HG03025 (cell line): ENCODE measurements at regions not wholly inside any gene's neighbourhood (a gene's known extent, or its start where the extent isn't known, plus 50 kb on each side); places are given as distances from the start of the nearest gene placed in this dataset.

ENCODE experiments used
- ATAC-seq: cut with Tn5 transposase; IDR thresholded peaks from one replicate; pipeline ENCODE4 v1.9.1; 2021; ENCODE audit warnings: mild to moderate bottlenecking, moderate library complexity; ENCODE audit not compliant: unreplicated experiment, low FRiP score

- ATAC-seq, result no peak
These were observed 1322.5 kb downstream of the PCDH7 start for GRCh38 chr4:32042486-32043247.

- no peak for ATAC-seq
These were observed 1323.1 kb downstream of the PCDH7 start for GRCh38 chr4:32043248-32043633.

- ATAC-seq, result no peak
These were observed 1341.7 kb downstream of the PCDH7 start for GRCh38 chr4:32061916-32062315.

GRCh38 chr4:32073542-32073941, 1353.4 kb downstream of the PCDH7 start:
- ATAC-seq, result no peak

- ATAC-seq, result no peak
These were observed 1367.0 kb downstream of the PCDH7 start for GRCh38 chr4:32087211-32087610.

GRCh38 chr4:32094987-32095386, 1374.8 kb downstream of the PCDH7 start:
- ATAC-seq, result no peak

GRCh38 chr4:32102896-32103295, 1382.7 kb downstream of the PCDH7 start:
- no peak for ATAC-seq

GRCh38 chr4:32106767-32107166, 1386.6 kb downstream of the PCDH7 start:
- ATAC-seq, result no peak

GRCh38 chr4:32112891-32113290, 1392.7 kb downstream of the PCDH7 start:
- ATAC-seq, result no peak

GRCh38 chr4:32117693-32118092, 1397.5 kb downstream of the PCDH7 start:
- no peak for ATAC-seq

GRCh38 chr4:32119907-32120306, 1399.7 kb downstream of the PCDH7 start:
- no peak for ATAC-seq

GRCh38 chr4:32128549-32128948, 1408.4 kb downstream of the PCDH7 start:
- ATAC-seq, result no peak

- ATAC-seq, result no peak
These were observed 1409.8 kb downstream of the PCDH7 start for GRCh38 chr4:32129967-32130366.

GRCh38 chr4:32133141-32133540, 1413.0 kb downstream of the PCDH7 start:
- ATAC-seq, result no peak

GRCh38 chr4:32133734-32134133, 1413.6 kb downstream of the PCDH7 start:
- ATAC-seq, result no peak

GRCh38 chr4:32135642-32136041, 1415.5 kb downstream of the PCDH7 start:
- ATAC-seq, result no peak

- ATAC-seq, result no peak
These were observed 1416.1 kb downstream of the PCDH7 start for GRCh38 chr4:32136081-32136787.

GRCh38 chr4:32140636-32141035, 1420.5 kb downstream of the PCDH7 start:
- no peak for ATAC-seq

- no peak for ATAC-seq
These were observed 1421.9 kb downstream of the PCDH7 start for GRCh38 chr4:32142075-32142474.

GRCh38 chr4:32145987-32146386, 1425.8 kb downstream of the PCDH7 start:
- ATAC-seq, result no peak

GRCh38 chr4:32147446-32148085, 1427.4 kb downstream of the PCDH7 start:
- ATAC-seq, result no peak
